GM12892 (cell line): ENCODE measurements at regions not wholly inside any gene's neighbourhood (a gene's known extent, or its start where the extent isn't known, plus 50 kb on each side); places are given as distances from the start of the nearest gene placed in this dataset.
"Not testable (repeated sequence)": the region's sequence is repeated elsewhere in the genome, so short reads cannot be mapped to it uniquely, and the experiment has no call there.

Experiments used
- DNase-seq: peaks from one replicate; pipeline ENCODE4 v3.0.0; 2011; ENCODE audit not compliant: insufficient read length
- FAIRE-seq: peaks from 2 replicates; lab custom pipeline; 2011; peaks lifted over from hg19 to GRCh38; lab: Jason Lieb, UNC
- POLR2A ChIP-seq: IDR thresholded peaks from 2 replicates; pipeline ENCODE4 v1.6.1; 2011; ENCODE audit warnings: low read depth, low read length, control low read depth
- POLR2AphosphoS5 ChIP-seq: IDR thresholded peaks from 2 replicates; pipeline ENCODE4 v1.6.1; 2011; ENCODE audit warnings: low read depth, low read length, control low read depth
- TAF1 ChIP-seq: IDR thresholded peaks from 2 replicates; pipeline ENCODE4 v1.6.1; 2011; ENCODE audit warnings: low read depth, mild to moderate bottlenecking, control low read depth, low read length, borderline replicate concordance

- no peak for TF ChIP-seq POLR2A
- TF ChIP-seq TAF1 = no peak
- no peak for TF ChIP-seq POLR2AphosphoS5
- DNase-seq (no peak), FAIRE-seq (no peak)
Measured at GRCh38 chr6:21748343-21749056, 154.9 kb downstream of the SOX4 start.

GRCh38 chr6:21749754-21750153, 156.2 kb downstream of the SOX4 start:
- TF ChIP-seq POLR2A (no peak), TAF1 (no peak), POLR2AphosphoS5 (no peak)
- no peak for FAIRE-seq
- DNase-seq = no peak

GRCh38 chr6:21750575-21750974, 157.0 kb downstream of the SOX4 start:
- TF ChIP-seq POLR2A (no peak), TAF1 (no peak), POLR2AphosphoS5 (no peak)
- FAIRE-seq (no peak), DNase-seq (no peak)

GRCh38 chr6:21751608-21752007, 158.1 kb downstream of the SOX4 start:
- DNase-seq (no peak), FAIRE-seq (no peak)
- TF ChIP-seq TAF1 = no peak
- TF ChIP-seq POLR2A = no peak
- no peak for TF ChIP-seq POLR2AphosphoS5

GRCh38 chr6:21752054-21752811, 158.7 kb downstream of the SOX4 start:
- DNase-seq (no peak), FAIRE-seq (no peak)
- TF ChIP-seq TAF1 (no peak), POLR2AphosphoS5 (no peak), POLR2A (no peak)

- TF ChIP-seq POLR2AphosphoS5 (no peak), POLR2A (no peak), TAF1 (no peak)
- DNase-seq (no peak), FAIRE-seq (no peak)
Measured at GRCh38 chr6:21753241-21754108, 159.9 kb downstream of the SOX4 start.

- FAIRE-seq (no peak), DNase-seq (no peak)
- no peak for TF ChIP-seq POLR2A
- TF ChIP-seq TAF1 = no peak
- TF ChIP-seq POLR2AphosphoS5 = no peak
Measured at GRCh38 chr6:21754891-21755290, 161.3 kb downstream of the SOX4 start.

- DNase-seq (no peak), FAIRE-seq (no peak)
- TF ChIP-seq TAF1 = no peak
- TF ChIP-seq POLR2AphosphoS5 = no peak
- no peak for TF ChIP-seq POLR2A
Measured at GRCh38 chr6:21756487-21756886, 162.9 kb downstream of the SOX4 start.

- FAIRE-seq, DNase-seq: not testable (repeated sequence)
Measured at GRCh38 chr6:21757392-21757791, 163.8 kb downstream of the SOX4 start.

- DNase-seq = no peak
- FAIRE-seq = no peak
- TF ChIP-seq TAF1 = no peak
- TF ChIP-seq POLR2AphosphoS5 = no peak
- TF ChIP-seq POLR2A = no peak
Measured at GRCh38 chr6:21759721-21760120, 166.2 kb downstream of the SOX4 start.

GRCh38 chr6:21761053-21761730, 167.6 kb downstream of the SOX4 start:
- FAIRE-seq = not testable (repeated sequence)

More at GRCh38 chr6:21761053-21761730, 167.6 kb downstream of the SOX4 start:
- DNase-seq = not testable (repeated sequence)
